NT2/D1 (cell line): ENCODE measurements at regions not wholly inside any gene's neighbourhood (a gene's known extent, or its start where the extent isn't known, plus 50 kb on each side); places are given as distances from the start of the nearest gene placed in this dataset.

Experiments used
- YY1 ChIP-seq: IDR thresholded peaks from 2 replicates; pipeline ENCODE4 v1.6.1; 2011; ENCODE audit not compliant: insufficient read length, insufficient read depth
- ZNF274 ChIP-seq: IDR thresholded peaks from 2 replicates; pipeline ENCODE4 v1.6.1; 2011; ENCODE audit warnings: mild to moderate bottlenecking, low read depth, low read length

- no peak for TF ChIP-seq YY1
- no peak for TF ChIP-seq ZNF274
Observed at GRCh38 chr2:18309627-18310026, 250.8 kb downstream of the RDH14 start.
